C4-2B (cell line): ENCODE measurements at regions not wholly inside any gene's neighbourhood (a gene's known extent, or its start where the extent isn't known, plus 50 kb on each side); places are given as distances from the start of the nearest gene placed in this dataset.

Source experiments
- CTCF ChIP-seq: fragments of 450-650 bp; conservative IDR thresholded peaks from 2 replicates; pipeline ENCODE4 v1.5.1; 2017; ENCODE audit warnings: mild to moderate bottlenecking
- ZFX ChIP-seq: fragments of 450-650 bp; IDR thresholded peaks from 2 replicates; pipeline ENCODE4 v1.6.1; 2017

GRCh38 chr4:126361287-126361686 lies 1046.5 kb downstream of the FAT4 start:
- no peak for TF ChIP-seq CTCF
- TF ChIP-seq ZFX: no peak
